GF-D8 (cell line): ENCODE measurements at regions not wholly inside any gene's neighbourhood (a gene's known extent, or its start where the extent isn't known, plus 50 kb on each side); places are given as distances from the start of the nearest gene placed in this dataset.
"Not testable (repeated sequence)": the region's sequence is repeated elsewhere in the genome, so short reads cannot be mapped to it uniquely, and the experiment has no call there.

Source experiments
- DNase-seq: peaks from one replicate; lab custom pipeline; 2025; lab: John Stamatoyannopoulos, UW

DNA sequence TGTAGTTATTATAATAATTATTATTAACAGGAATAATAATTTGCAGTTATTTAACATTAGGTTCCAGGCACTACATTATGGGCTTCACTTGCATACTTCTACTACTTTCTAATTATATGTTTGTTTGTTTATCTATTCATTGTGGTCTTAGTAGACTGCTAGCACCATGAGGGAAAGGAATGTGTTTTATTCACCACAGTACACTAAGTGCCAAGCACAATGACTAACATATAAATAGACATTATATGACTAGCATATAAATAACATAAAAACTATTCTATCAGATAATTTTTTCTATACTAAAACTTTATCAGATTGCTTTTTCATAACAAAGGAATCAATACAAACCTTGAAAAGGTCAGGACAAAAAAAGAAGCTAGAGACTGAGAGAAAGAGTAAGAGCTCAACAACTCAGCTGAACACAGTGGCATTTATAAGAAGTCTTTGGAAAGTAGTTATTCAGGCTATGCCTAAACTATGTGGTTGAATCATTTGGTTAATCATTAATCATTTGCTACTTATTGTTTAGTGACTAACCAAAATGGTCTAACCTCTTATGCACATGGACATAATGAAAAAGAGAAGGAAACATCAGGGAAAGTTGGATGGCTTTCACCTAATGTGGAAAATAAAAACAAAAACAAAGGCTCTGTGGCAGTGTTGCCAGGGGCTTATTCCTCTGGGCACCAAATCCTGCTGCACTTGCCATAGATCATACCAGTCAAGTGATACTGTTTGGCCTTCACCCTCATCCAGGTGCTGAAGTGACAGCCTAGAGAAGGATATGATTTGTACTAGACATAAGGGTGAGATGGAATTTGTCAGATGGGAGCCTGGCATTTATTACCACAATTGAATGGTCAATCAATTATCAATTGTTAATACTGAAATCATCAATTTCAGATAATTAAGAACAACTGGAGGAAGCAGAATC lies 174.9 kb downstream of the ETAA1 start:
- no peak for DNase-seq

DNA sequence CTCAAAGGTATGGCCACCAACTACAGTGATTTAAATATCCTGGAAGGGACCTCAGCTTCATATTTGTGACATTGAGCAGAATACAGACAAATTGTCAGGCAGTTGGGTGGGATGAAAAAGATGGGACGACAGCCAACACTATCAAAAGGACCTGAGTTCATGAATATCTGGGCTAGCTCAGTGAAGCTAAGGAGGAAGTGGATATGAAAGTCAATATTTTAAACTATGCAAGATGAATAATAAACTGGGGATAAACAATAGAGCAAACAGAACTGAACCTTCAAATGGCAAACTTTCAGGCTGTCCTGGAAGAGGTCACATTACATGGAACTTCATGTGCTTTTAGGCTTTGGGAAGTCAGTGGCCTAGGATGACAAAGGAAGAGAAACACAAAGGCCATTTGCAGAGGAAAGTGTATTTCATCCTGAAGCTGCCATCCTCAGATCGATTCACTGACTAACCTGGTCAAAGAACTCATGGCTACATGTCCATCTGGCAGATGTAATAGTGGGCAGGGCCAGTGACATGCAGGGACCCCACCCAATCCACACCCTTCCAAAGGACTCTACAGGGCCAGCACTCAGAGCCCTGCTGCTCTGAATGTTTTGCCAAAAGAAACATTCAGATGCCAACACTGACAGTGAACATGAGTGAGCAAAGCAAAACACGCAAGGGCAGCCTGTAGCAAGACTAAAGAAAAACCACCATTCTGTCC lies 175.7 kb downstream of the ETAA1 start:
- no peak for DNase-seq

DNA sequence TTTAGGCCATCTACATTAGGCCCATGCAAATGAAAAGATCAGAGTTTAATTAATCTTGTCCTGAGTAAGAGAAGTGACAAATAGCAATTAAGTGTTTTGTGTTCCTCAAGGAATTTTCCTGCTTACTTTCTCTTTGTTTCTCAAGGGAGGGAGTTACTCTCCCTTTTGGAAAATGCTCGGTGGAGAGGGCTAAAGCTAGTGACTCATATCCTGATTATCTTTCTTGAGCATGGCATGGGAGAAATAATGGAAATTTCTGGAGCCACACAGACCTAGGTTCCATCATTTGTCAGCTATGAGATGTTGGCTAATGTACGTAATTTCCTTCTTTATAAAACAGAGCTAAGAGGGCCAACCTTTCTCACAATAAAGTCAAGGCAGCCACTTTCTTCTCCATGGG lies 177.1 kb downstream of the ETAA1 start:
- DNase-seq, result no peak

DNA sequence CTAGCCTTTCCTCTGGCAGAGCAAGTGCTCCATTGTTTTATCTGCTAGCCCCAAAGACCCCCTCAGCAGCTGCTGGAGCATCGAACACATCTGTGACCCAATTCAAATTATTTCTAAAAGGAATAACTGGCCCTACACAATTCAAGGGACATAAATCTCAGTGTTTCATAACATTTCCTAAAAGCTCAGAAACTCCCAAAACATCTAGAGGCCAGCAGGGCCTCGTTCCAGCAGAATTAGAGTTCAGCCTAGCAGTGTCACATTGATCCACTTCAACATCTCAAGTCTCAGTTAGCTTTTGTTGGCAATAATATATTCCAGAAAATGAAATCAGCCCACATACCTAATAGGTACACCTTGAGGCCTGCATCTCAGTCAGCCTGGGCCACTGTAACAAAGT lies 179.1 kb downstream of the ETAA1 start:
- no peak for DNase-seq

DNA sequence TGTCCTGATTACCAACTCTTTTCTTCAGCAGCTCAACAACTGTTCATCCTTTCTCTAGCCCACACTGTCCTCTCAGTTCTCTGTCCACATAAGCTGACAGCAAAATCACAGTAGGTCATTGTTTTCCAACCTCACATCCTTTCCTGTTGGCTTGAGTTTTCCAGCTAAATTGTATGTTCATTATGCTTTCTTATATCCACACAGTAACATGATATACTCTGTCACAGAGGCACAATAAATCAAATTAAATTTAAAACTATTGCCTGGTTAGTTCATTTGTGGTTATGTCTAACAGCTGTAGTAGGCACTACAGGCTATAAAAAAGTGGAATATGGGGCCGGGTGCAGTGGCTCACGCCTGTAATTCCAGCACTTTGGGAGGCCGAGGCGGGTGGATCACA lies 179.9 kb downstream of the ETAA1 start:
- no peak for DNase-seq

DNA sequence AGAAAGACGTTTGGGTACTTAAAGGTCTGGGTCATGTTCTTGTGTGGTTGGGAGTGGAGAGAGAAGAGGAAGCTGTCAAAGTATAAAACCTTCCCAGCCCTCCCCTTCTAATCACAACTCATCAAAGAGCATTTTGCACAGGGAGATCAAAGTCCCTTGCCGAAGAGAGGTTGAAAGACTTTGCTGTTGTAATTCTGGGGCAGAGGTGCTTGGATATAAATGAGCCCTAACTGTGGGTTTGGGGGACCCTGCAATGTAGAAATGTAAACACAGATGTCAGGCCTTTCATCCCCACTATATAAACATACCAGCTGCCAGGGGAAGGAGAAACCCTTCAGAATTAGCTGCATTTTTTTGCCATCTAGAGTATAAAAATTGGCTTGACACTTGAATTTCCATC lies 182.1 kb downstream of the ETAA1 start:
- DNase-seq, result no peak

DNA sequence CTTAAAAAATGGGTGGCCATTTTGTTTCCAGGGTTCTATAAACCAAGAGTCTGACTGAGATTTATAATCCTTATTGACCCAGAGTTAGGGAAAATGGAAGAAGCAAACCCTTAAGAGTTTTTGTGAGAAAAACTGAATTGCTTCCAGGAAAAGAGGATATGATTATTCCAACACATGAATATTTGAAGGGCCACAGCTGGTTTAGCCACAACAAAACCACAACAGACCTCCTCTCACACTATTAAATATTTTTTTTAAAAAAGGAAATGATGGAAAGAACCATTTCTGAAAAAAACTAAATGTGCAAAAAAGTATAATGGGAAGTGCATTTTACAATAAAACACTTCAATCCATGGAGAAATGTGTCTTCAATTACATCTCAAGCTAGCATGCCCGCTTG lies 182.7 kb downstream of the ETAA1 start:
- no peak for DNase-seq

DNA sequence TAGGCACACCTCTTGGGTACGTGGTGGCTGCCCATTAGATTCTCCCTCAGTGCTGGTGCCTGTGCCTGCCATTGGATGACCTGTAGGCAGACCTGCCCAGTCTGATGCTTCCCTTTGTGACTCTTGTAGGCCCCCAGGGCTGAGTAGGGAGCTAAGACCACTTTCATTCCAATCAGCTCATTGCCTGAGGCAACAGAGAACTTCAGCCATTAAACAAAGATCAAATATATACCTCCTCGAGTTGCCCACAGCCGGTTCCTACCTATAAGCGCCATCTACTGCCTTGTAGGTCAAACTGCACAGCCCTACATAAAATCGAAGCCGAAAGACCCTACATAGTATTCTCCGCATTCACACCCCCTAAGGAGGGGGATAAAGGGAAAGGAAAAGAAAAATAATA lies 184.6 kb downstream of the ETAA1 start:
- DNase-seq, result no peak

DNA sequence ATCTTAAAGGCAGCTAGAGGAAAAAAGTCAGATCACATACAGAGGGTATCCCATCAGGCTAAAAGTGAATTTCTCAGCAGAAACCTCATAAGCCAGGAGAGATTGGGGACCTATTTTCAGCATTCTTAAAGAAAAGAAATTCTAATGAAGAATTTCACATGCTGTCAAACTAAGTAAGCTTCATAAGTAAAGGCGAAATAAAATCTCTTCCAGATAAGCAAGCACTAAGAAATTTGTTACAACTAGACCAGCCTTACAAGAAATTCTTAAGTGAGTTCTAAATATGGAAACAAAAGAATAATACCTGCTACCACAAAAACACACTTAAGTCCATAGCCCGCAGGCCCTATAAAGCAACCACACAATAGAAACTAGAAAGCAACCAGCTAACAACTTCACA lies 186.1 kb downstream of the ETAA1 start:
- no peak for DNase-seq

DNA sequence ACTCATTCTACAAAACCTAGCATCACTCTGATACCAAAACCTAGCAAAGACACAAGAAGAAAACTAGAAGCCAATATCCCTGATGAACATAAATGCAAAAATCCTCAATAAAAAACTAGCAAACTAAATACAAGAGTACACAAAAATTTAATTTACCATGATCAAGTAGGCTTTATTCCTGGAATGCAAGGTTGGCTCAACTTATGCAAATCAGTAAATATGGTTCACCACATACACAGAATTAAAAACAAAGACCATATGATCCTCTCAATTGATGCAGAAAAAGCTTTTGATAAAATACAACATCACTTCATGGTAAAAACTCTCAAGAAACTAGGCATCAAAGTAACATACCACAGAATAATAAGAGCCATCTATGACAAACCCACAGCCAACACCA lies 188.3 kb downstream of the ETAA1 start:
- no peak for DNase-seq

DNA sequence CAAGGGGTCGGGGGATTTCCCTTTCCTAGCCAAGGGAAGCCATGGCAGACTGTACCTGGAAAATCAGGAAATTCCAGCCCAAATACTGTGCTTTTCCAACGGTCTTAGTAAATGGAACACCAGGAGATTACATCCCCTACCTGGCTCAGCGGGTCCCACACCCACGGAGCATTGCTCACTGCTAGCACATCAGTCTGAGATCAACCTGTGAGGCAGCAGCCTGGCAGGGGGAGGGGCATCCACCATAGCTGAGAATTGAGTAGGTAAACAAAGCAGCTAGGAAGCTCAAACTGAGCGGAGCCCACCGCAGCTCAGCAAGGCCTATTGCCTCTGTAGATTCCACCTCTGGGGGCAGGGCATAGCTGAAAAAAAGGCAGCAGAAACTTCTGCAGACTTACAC lies 192.0 kb downstream of the ETAA1 start:
- not testable (repeated sequence) for DNase-seq

DNA sequence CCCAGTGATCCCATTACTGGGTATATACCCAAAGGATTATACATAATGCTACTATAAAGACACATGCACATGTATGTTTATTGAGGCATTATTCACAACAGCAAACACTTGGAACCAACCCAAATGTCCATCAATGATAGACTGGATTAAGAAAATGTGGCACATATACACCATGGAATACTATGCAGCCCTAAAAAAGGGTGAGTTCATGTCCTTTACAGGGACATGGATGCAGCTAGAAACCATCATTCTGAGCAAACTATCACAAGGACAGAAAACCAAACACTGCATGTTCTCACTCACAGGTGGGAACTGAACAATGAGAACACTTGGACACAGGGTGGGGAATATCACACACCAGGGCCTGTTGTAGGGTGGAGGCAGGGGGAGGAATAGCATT lies 197.4 kb downstream of the ETAA1 start:
- not testable (repeated sequence) for DNase-seq

DNA sequence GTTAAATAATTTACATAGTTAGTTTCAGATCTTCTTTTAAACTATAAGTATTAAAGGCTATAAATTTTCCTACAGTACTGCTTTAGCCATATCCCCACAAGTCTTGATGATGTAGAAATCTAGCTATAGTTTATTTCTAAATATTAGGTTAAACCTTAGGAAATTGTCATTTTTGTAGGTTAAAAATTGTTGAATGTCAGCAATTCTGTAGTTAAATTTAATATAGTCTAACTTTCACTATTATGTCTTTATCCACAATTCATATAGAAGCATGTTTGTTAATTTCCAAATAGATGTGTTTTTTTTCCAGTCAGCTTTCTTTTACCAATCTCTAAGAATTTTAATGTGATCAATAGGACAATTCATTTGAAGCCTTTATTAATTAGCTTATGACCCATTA lies 199.7 kb downstream of the ETAA1 start:
- DNase-seq, result no peak

DNA sequence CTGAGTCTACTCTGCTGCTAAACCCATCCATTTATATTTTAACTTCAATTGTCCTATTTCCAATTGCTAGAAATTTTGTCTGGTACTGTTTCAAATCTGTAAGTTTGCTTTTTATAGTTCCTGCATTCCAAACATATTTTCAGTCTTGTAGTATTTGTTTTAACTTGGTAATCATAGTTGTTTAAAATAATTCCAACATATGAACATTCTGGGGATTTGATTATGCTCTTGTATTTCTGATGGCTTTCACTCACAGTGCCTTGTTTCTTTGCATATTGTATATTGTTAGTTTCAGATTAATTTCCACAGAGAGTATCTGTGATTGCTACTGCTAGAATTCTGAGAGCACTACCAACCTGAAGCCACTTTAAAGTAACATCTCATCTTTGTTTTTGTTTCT lies 202.4 kb downstream of the ETAA1 start:
- no peak for DNase-seq

DNA sequence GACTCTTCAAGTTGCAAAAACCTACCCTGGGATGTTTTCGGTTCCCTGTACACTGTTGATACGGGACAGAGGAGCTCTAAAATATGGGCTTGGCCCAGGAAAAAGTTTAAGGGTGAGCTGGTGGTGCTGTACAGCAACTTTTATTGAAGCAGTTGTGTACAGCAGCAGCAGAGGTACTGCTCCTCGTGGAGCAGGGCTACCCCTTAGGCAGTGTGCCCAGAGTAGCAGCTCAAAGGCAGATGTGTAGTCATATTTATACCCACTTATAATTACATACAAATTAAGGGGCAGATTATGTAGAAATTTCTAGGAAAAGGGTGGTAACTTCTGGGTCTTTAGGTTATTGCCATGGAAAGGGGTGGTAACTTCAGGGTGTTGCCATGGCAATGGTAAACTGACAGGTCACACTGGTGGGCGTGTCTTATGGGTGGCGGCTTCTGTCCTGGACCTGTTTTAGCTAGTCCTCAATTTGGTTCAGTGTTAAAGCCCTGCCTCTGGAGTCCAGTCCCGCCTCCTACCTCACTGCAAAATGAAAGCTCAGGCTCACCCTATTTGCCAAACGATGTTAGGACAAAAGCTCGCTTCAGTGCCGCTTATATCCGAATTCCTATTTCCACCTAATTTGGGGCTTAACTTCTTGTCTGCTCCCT lies 203.2 kb downstream of the ETAA1 start:
- DNase-seq, result no peak

DNA sequence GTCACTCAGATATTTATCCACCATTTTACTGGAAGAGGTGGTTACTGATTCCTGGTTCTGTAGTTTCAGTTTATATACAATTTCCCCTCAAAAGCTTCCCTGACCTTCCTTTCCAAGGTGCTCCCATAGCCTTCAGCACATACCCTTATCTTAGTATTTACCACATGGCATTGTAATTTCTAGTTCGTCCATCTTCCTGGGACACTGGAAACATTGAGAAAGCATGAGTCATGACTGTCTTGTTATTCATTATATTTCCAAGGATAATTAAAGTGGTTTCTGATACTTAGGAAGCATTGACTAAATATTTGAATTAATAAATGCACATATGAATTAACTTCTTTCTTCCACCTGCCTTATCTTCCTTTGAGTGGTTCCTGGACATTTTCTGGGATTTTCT lies 203.8 kb downstream of the ETAA1 start:
- no peak for DNase-seq

DNA sequence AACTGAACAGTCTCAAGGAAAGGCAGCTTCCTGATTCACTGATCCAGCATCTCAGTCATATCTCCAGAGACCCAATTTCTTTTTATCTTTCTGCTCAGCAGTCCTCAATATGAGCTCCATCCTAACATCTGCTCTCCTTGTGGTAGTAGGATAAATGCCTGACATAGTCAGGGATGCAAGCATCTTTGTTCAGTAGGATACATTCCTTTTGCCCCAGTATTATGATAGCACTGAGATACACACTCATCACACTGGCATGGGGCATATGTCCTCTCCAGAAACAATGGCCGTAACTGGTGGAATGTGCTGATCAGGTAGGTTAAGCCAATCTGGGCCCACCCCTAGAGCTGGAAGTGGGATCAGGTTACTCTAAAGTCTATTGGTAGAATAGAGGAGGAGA lies 207.2 kb downstream of the ETAA1 start:
- DNase-seq, result no peak

DNA sequence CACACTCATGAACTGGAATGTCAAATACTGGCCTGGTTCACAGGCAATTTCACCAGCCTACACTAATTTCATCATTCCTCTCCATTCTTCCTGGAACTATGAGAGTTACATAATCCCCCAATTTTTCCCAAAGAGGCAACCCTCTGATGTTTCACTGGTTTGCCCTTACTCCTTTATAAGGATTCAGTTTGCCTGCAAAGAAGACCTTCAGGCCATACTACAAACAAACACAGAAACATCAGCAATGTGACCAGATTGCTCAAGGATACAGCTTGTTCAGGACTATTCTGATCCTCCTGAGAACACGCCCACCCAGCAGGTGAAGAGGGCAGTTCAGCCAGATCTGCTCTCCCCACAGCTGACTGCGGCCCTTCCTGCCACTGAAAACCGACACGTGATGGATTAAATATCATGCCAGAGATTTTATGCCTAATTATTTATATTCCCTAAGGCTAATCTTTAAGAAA lies 215.5 kb downstream of the ETAA1 start:
- DNase-seq, result no peak

DNA sequence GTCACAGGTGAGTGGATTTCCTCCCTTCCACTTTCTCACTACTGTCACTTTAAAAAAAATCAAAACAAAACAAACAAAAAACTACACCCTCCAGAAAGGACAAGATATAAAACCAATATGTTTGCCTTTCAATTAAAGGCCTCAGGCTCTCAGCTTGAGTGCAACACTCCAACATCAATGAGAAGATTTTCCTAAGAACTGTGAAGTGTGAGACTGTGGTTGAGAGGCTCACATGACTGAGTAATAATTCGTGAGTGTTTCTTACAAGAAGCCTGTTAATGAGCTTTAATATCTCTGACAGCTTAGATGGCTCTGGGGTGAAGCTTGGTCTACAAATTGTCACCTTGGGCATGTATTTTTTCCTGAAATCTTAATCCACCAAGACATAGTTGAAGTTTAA lies 216.1 kb downstream of the ETAA1 start:
- no peak for DNase-seq

DNA sequence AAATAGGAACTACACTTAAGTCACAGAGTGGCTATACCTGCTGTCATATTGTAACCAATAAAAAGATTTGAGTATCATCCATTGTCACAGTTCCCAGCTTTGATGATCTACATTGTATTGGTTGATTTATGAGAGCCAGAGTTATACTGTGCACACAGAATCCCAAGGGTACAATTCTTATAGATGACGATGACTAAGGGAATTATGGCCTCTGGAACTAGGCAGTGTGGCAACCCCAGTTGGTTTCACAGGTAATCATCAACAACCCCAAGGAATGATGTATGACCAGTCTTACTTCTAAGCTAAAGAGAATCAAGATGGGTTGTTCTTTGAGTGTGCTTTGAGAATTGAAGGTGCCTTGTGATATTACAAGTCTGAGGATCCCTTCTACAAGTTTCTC lies 217.3 kb downstream of the ETAA1 start:
- no peak for DNase-seq

DNA sequence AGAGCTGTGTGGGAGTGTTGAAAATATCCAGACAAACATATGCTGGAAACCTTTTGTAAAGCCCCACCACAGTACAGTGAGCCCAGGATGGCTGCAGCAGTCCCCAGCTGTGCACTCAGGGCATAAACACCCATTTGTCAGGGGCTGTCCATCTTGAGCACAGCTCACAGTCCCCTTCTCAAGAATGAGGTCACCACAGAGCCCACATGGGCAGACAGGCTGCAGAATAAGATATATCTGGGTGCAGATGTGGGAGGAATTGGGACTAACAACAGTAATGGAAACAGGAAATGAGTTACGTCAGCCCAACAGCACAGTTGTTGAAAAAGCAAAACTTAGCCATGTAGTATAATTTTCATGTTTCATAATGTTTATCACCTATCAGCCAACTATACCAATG lies 219.6 kb downstream of the ETAA1 start:
- no peak for DNase-seq

DNA sequence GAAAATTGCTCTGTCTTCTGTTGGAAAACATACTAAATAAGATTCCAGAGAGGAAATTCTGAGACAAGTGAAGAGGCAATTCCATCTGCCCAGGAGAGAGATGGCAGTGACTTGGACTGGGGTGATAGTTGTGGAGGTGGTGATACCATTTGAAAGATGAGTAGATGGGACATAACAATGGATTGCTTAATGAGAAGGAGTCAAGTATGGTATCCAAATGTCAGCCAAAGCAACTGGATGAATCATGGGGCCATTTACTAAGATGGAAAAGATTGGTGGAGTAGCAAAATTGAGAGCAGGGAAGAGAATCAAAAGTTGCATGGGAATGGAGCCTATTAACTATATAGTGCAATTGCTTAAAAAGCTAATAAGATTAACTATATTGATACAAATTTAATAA lies 222.1 kb downstream of the ETAA1 start:
- no peak for DNase-seq

DNA sequence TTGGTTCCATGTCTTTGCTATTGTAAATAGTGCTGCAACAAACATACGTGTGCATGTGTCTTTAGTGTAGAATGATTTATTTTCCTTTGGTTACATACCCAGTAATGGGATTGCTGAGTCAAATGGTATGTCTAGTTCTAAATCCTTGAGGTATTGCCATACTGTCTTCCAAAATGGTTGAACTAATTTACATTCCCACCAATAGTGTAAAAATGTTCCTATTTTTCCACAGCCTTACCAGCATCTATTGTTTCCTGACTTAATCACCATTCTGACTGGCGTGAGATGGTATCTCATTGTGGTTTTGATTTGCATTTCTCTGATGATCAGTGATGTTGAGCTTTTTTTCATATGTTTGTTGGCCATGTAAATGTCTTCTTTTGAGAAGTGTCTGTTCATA lies 226.6 kb downstream of the ETAA1 start:
- DNase-seq, result not testable (repeated sequence)
